Ovary (tissue), 7 donors: ENCODE measurements at regions not wholly inside any gene's neighbourhood (a gene's known extent, or its start where the extent isn't known, plus 50 kb on each side); places are given as distances from the start of the nearest gene placed in this dataset.
A peak's percentile ranks its signal among the peaks of the same experiment; 100 is the strongest.

Experiments
- DNase-seq, 5 donors: peaks; one replicate each; pipeline ENCODE4 v3.0.0-alpha.2; 2019 to 2020
- H3K27ac ChIP-seq, 2 donors: fragments of 200-600 bp; one replicate each; pipeline versions ENCODE4 v1.5.1 to v1.8.0; 2019 to 2022
- H3K27me3 ChIP-seq: fragments of 200-600 bp; one replicate; pipeline ENCODE4 v1.8.0; 2022
- H3K36me3 ChIP-seq: fragments of 200-600 bp; sonication (generic); one replicate; pipeline ENCODE4 v1.5.1; 2019
- H3K4me1 ChIP-seq: one replicate; pipeline ENCODE4 v1.8.1; 2013; ENCODE audit warnings: mild to moderate bottlenecking, moderate library complexity; ENCODE audit not compliant: insufficient read depth
- H3K4me3 ChIP-seq: fragments of 200-600 bp; sonication (generic); one replicate; pipeline ENCODE4 v1.5.1; 2017
- H3K9me3 ChIP-seq, 2 donors: fragments of 200-600 bp in 1 of 2; sonication (generic) in 1 of 2; one replicate each; pipeline versions ENCODE4 v1.5.1 to v1.8.1; 2013 to 2019; ENCODE audit warnings: mild to moderate bottlenecking in 1 of 2, moderate library complexity in 1 of 2
- CTCF ChIP-seq, 3 donors: fragments of 450-650 bp in 2 of 3; fragments of 200-600 bp in 1 of 3; IDR thresholded peaks; one replicate each; pipeline versions ENCODE4 v1.5.1 to v1.8.0; 2016 to 2022; ENCODE audit warnings: antibody characterized with exemption in 3 of 3, mild to moderate bottlenecking in 1 of 3
- EP300 ChIP-seq: sonication (generic); formaldehyde crosslinking; IDR thresholded peaks from one replicate; pipeline ENCODE4 v1.6.1; 2017; ENCODE audit warnings: antibody characterized with exemption
- POLR2A ChIP-seq: fragments of 450-650 bp; IDR thresholded peaks from one replicate; pipeline ENCODE4 v1.6.1; 2017; ENCODE audit warnings: antibody characterized with exemption, mild to moderate bottlenecking, moderate library complexity
- WGBS, 3 donors: extraction: QIAGEN DNeasy Blood & Tissue Kit in 1 of 3; methylation state at CpG; one replicate each; pipeline versions ENCODE4 v1.1.5 to v1.1.7; 2013 to 2017; 5-methylcytosine and 5-hydroxymethylcytosine counted together
- intact Hi-C, 4 donors: fragments of 100-400 bp; cut with DNase I; formaldehyde crosslinking; loops; one replicate each; pipeline versions ENCODE4 v1.11.0 to v1.15.1; 2022 to 2023
- donor health status: DM: no; HTN: no; CAD: no; lungs with moderate emphysema.
- donor health status: DM: no; HTN: no; CAD: no.
- donor health status: Bipolar disorder and iron deficiency.
- donor health status: DM: no; HTN: no; CAD: no.
- donor health status: DM: yes; HTN: yes; CAD: no.

- WGBS, 3 donors, result 60 to 69% (median 67%) methylated on average over 4 of the region's 4 CpGs
- H3K27ac ChIP-seq, result no peak overlapping the region
- intact Hi-C loops, result no loop called here
These were observed 146.1 kb downstream of the HAUS1 start for GRCh38 chr18:46250084-46250811.

GRCh38 chr18:46250812-46251173 lies 146.6 kb downstream of the HAUS1 start:
- no peak for DNase-seq
- H3K4me3 ChIP-seq, result no peak overlapping the region
- no peaks in the 10 kb centered on the region for H3K9me3 ChIP-seq
- intact Hi-C loops, result no loop called here
- H3K27me3 ChIP-seq, result no peaks in the 10 kb centered on the region
- H3K36me3 ChIP-seq, result no peaks in the 10 kb centered on the region
- WGBS, 3 donors, result 41 to 74% (median 66%) methylated on average over 2 of the region's 2 CpGs
- peaks cover 4% of the 10 kb centered on the region for H3K4me1 ChIP-seq
- H3K27ac ChIP-seq, result no peak overlapping the region
- no peak for TF ChIP-seq CTCF (IDR thresholded peaks at IDR 0.05)
- no peak for TF ChIP-seq POLR2A
- TF ChIP-seq EP300, result no peak

More at GRCh38 chr18:46250084-46250811, 146.1 kb downstream of the HAUS1 start:
- Histone ChIP-seq H3K4me3 (no peak overlapping the region), H3K9me3 (no peaks in the 10 kb centered on the region), H3K36me3 (no peaks in the 10 kb centered on the region), H3K4me1 (peaks cover 4% of the 10 kb centered on the region), H3K27me3 (no peaks in the 10 kb centered on the region)
- no peak for DNase-seq
- TF ChIP-seq EP300 (no peak), POLR2A (no peak), CTCF (IDR thresholded peaks at IDR 0.05) (no peak)

DNA sequence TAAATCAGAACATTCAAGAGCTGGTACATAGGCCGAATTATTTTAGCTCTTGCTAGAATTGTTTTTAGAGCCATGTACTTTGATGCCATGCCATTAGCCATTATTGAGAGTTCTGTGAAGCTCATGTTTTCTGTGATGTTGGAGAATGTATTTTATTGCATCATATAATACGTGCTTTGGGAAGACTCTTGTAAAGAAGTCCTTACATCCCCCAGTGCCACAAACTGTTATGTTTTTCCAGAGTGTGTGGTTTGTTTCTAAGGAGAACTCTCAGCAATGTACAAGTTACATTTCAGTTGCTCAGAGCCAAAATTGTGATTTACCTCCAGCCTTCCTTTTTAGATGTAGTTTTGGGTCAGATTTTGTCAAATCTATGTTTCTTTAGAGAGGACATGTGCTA lies 148.6 kb downstream of the HAUS1 start:
- no peaks in the 10 kb centered on the region for H3K9me3 ChIP-seq
- peaks cover 3% of the 10 kb centered on the region for H3K4me1 ChIP-seq
- no peak overlapping the region for H3K4me3 ChIP-seq
- no peak for DNase-seq
- no peaks in the 10 kb centered on the region for H3K36me3 ChIP-seq
- H3K27me3 ChIP-seq, result no peaks in the 10 kb centered on the region
- intact Hi-C loops, result no loop called here
- WGBS, 3 donors, result 77 to 82% (median 79%) methylated on average over 2 of the region's 2 CpGs
- no peak overlapping the region for H3K27ac ChIP-seq
- TF ChIP-seq CTCF (IDR thresholded peaks at IDR 0.05) (no peak), POLR2A (no peak), EP300 (no peak)

DNA sequence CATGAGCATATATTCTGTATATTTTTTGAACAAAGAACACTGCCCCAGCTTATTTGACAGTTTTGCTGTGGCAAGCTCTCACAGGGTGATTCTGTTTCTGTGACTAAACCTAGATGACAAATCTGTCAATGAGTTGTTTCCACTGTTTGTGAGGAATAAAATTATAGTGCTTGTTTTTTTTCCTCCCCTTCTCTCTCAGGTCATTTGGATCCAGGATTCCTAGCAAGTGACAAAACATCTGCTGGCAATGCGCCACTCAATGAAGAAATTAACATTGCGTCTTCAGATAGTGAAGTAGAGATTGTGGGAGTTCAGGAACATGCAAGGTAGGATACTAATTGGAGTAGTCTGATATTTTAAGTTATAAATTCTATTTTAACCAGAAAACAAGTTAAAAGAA lies 149.3 kb downstream of the HAUS1 start:
- no peaks in the 10 kb centered on the region for H3K27me3 ChIP-seq
- peak in 1 of 5 donors; percentile 38 for DNase-seq
- intact Hi-C loops, result no loop called here
- no peak overlapping the region for H3K27ac ChIP-seq
- H3K4me3 ChIP-seq, result no peak overlapping the region
- H3K36me3 ChIP-seq, result no peaks in the 10 kb centered on the region
- WGBS, 3 donors, result 48 to 57% (median 51%) methylated on average over 2 of the region's 2 CpGs
- no peak for TF ChIP-seq CTCF (IDR thresholded peaks at IDR 0.05)
- H3K9me3 ChIP-seq, result no peaks in the 10 kb centered on the region
- H3K4me1 ChIP-seq, result peaks cover 2% of the 10 kb centered on the region
